ENCODE measurements at regions not wholly inside any gene's neighbourhood (a gene's known extent, or its start where the extent isn't known, plus 50 kb on each side); places are given as distances from the start of the nearest gene placed in this dataset.

DNA sequence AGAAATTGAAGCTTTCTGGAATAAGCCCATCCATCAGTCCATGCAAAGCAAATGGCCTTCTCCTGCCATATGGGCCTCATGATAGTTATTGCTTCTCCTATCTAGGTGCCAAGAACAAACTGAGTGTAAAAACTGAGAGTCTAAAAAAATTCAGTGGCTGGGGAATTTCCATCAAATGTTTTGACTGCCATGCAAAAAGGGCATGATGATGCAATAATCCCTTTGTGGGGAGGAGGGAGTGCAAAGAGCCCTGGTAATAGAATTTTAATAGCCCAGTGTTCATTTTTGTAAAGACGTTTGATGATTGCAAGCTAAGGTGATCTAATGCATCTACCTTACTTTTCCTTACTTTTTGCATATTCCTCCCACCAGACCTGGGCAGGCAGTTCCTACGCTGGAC is 683.7 kb downstream of the EPM2A start:
- no peaks in the 10 kb centered on the region for H3K9me3 ChIP-seq
- TF ChIP-seq, protein P1, sequence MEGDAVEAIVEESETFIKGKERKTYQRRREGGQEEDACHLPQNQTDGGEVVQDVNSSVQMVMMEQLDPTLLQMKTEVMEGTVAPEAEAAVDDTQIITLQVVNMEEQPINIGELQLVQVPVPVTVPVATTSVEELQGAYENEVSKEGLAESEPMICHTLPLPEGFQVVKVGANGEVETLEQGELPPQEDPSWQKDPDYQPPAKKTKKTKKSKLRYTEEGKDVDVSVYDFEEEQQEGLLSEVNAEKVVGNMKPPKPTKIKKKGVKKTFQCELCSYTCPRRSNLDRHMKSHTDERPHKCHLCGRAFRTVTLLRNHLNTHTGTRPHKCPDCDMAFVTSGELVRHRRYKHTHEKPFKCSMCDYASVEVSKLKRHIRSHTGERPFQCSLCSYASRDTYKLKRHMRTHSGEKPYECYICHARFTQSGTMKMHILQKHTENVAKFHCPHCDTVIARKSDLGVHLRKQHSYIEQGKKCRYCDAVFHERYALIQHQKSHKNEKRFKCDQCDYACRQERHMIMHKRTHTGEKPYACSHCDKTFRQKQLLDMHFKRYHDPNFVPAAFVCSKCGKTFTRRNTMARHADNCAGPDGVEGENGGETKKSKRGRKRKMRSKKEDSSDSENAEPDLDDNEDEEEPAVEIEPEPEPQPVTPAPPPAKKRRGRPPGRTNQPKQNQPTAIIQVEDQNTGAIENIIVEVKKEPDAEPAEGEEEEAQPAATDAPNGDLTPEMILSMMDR (IDR thresholded peaks at IDR 0.05), result no peak
- TF ChIP-seq POLR2A (IDR thresholded peaks at IDR 0.05), result no peak
- no peak overlapping the region for H3K4me3 ChIP-seq
- no peaks in the 10 kb centered on the region for H3K36me3 ChIP-seq
- H3K27ac ChIP-seq, result no peak overlapping the region
- DNase-seq, result no peak
- H3K4me1 ChIP-seq, result no peaks in the 10 kb centered on the region
- no peaks in the 10 kb centered on the region for H3K27me3 ChIP-seq

DNA sequence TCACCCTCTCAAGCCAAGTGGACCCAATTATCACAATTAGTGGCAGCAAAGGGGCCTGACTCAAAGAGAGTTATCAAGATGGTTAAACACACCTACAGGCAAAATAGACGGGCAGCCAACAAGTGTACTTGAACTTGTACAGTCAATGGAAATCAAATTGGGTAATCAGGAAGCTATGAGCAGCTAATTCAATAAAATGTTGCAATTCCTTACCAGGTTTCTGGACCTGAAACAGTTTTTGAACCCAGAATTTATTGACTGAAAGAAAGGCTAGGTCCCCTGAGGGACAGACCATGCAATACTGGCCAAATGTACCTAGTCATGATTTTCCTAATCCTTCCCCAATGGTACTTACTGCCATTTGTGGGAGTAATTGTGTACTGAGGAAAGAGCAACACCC is 679.8 kb downstream of the EPM2A start:
- DNase-seq, result no peak
- H3K36me3 ChIP-seq, result no peaks in the 10 kb centered on the region
- H3K4me1 ChIP-seq, result no peaks in the 10 kb centered on the region
- no peak overlapping the region for H3K27ac ChIP-seq
- no peak overlapping the region for H3K4me3 ChIP-seq
- H3K9me3 ChIP-seq, result no peaks in the 10 kb centered on the region
- no peaks in the 10 kb centered on the region for H3K27me3 ChIP-seq
- TF ChIP-seq POLR2A (IDR thresholded peaks at IDR 0.05), result no peak
- TF ChIP-seq, protein P1 (IDR thresholded peaks at IDR 0.05), result no peak

DNA sequence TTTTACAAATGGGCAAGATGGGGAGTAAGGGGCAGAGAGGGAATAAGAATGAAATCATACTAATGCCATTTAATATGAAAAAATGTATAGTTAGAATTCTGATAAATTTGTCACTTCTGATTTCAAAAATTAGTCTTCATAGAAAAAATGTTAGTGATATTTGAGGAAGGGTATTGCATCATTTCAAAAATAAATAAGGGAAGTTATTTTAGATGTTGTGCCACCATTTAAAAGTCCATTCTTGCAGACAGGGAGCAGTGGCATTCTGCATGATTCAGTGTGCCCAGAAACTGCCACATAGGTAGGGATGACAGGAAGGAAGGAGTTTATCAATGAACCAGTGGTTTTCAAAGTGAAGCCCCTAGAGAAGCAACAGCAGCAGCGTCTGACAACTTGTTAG is 674.6 kb downstream of the EPM2A start:
- Histone ChIP-seq H3K4me1 (no peaks in the 10 kb centered on the region), H3K27me3 (no peaks in the 10 kb centered on the region), H3K36me3 (no peaks in the 10 kb centered on the region), H3K27ac (no peak overlapping the region), H3K4me3 (no peak overlapping the region), H3K9me3 (no peaks in the 10 kb centered on the region)
- no peak for DNase-seq
- TF ChIP-seq, protein P1 (IDR thresholded peaks at IDR 0.05), result no peak
- no peak for TF ChIP-seq POLR2A (IDR thresholded peaks at IDR 0.05)

DNA sequence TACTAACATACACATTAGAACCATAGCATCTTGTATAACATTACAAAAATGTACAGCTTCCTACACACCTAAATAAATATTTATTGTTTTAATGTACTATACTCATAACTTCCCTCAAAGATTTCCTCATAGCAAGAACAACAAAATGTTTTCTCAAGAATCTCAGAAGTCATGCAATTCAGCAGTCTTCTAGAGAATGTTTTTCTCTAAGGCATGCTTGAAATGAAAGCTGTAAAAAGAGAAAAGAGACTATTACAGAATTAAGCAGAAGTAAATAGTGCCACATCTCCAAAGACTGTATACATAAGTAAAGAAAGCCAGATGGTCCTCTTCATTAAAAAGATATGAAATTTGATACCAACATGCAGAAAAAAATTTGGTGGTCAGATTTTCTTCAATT is 672.2 kb downstream of the EPM2A start:
- DNase-seq, result no peak
- H3K9me3 ChIP-seq, result no peaks in the 10 kb centered on the region

DNA sequence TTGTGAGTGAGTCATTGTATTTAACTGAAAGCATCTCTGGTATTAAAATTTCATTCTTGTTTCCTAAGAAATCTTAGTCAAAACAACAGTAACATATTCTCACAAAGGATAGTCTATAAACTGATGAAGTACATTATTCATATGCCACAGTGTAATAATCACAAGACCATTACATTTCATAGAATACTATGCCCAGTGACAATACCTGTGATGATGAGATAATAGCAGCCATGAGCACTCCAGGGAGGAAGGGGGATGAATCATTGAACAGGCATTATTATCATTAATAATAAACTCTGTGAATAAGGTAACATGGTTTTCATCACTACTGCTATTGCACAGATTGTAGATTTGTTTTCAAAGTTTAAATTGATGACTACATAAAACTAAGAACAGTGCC is 667.9 kb downstream of the EPM2A start:
- no peak overlapping the region for H3K27ac ChIP-seq
- no peaks in the 10 kb centered on the region for H3K27me3 ChIP-seq
- no peak overlapping the region for H3K4me3 ChIP-seq
- no peaks in the 10 kb centered on the region for H3K36me3 ChIP-seq
- H3K9me3 ChIP-seq, result no peaks in the 10 kb centered on the region
- DNase-seq, result no peak
- no peak for TF ChIP-seq POLR2A (IDR thresholded peaks at IDR 0.05)
- TF ChIP-seq, protein P1 (IDR thresholded peaks at IDR 0.05), result no peak
- no peaks in the 10 kb centered on the region for H3K4me1 ChIP-seq

More for the DNA sequence above, 672.2 kb downstream of the EPM2A start:
- Histone ChIP-seq H3K27ac (no peak overlapping the region), H3K27me3 (no peaks in the 10 kb centered on the region), H3K4me1 (no peaks in the 10 kb centered on the region), H3K4me3 (no peak overlapping the region), H3K36me3 (no peaks in the 10 kb centered on the region)
- TF ChIP-seq POLR2A (IDR thresholded peaks at IDR 0.05), result no peak
- TF ChIP-seq, protein P1 (IDR thresholded peaks at IDR 0.05), result no peak

DNA sequence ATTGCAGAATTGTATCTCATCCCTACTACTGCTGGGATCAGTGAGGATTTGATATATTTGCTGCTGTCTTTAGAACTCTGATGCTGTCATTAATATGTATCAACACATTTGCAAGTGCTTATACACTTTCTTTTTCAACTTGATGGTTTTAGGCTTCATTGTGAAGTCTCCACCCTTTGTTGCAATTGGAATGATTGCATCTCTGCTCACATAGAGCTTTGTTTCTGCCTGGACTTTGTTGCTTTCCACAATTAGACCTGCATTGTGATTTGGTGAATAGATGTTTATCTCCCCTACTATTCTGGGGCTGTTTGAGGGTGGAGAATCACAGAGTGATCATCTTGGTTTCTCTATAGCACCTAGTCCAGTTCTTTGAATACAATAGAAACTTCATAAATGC is 666.7 kb downstream of the EPM2A start:
- Histone ChIP-seq H3K27me3 (no peaks in the 10 kb centered on the region), H3K9me3 (no peaks in the 10 kb centered on the region), H3K27ac (no peak overlapping the region), H3K36me3 (no peaks in the 10 kb centered on the region), H3K4me3 (no peak overlapping the region), H3K4me1 (no peaks in the 10 kb centered on the region)
- TF ChIP-seq POLR2A (IDR thresholded peaks at IDR 0.05), result no peak
- TF ChIP-seq, protein P1 (IDR thresholded peaks at IDR 0.05), result no peak
- DNase-seq, result no peak

Measured in Peyer's patch (tissue), 4 donors.